Endothelial cell of umbilical vein (primary cell): ENCODE measurements at regions not wholly inside any gene's neighbourhood (a gene's known extent, or its start where the extent isn't known, plus 50 kb on each side); places are given as distances from the start of the nearest gene placed in this dataset.

Experiments
- BruUV-seq: library from RNA; stranded (reverse); fragments of 400-500 nt; replicated peaks from 2 replicates; lab custom pipeline; 2021; lab: Mats Ljungman, UMichigan
- CTCF ChIA-PET: fragments of 300-600, 350-600 bp; sonication (Branson Sonifier 250); formaldehyde crosslinking; loops from one replicate; lab custom pipeline; 2021; ENCODE audit warnings: antibody characterized with exemption, inconsistent platforms; lab: Charles Lee
- POLR2A ChIA-PET: fragments of 300-600, 350-600 bp; sonication (Branson Sonifier 250); formaldehyde crosslinking; loops from one replicate; lab custom pipeline; 2021; ENCODE audit warnings: antibody characterized with exemption, inconsistent platforms; lab: Charles Lee
- DNase-seq: peaks from one replicate; pipeline ENCODE4 v3.0.0-alpha.2; 2011; ENCODE audit warnings: low read depth, low spot score
- FAIRE-seq: peaks from 2 replicates; lab custom pipeline; 2011; peaks lifted over from hg19 to GRCh38; lab: Jason Lieb, UNC
- H2AFZ ChIP-seq: 2 replicates; pipeline ENCODE4 v1.6.0; 2012; ENCODE audit warnings: low read depth, low read length, control low read depth, inconsistent platforms
- H3K27ac ChIP-seq: 2 replicates; pipeline ENCODE4 v1.5.1; 2011; ENCODE audit warnings: low read depth, mild to moderate bottlenecking, control low read depth, low read length, moderate library complexity; ENCODE audit not compliant: insufficient read depth
- H3K27me3 ChIP-seq, 2 experiments: 2 replicates each; pipeline versions ENCODE4 v1.6.0 to v1.6.1; 2011; ENCODE audit warnings: low read length in 2 of 2, mixed read lengths in 1 of 2; ENCODE audit not compliant: control insufficient read depth in 2 of 2, insufficient read depth in 2 of 2
- H3K36me3 ChIP-seq, 2 experiments: 2 replicates in 1 of 2; 3 replicates in 1 of 2; pipeline ENCODE4 v1.5.1; 2011; ENCODE audit warnings: low read length in 2 of 2, mild to moderate bottlenecking in 1 of 2, moderate library complexity in 1 of 2; ENCODE audit not compliant: control insufficient read depth in 2 of 2, insufficient read depth in 2 of 2; ENCODE audit errors: extremely low read depth in 1 of 2
- H3K4me1 ChIP-seq: 3 replicates; pipeline ENCODE4 v1.5.1; 2011; ENCODE audit warnings: mild to moderate bottlenecking, low read length; ENCODE audit not compliant: control insufficient read depth, insufficient read depth; ENCODE audit errors: extremely low read depth
- H3K4me2 ChIP-seq: 2 replicates; pipeline ENCODE4 v1.6.1; 2011; ENCODE audit warnings: low read length, control low read depth, mixed read lengths; ENCODE audit not compliant: insufficient read depth
- H3K4me3 ChIP-seq, 3 experiments: fragments of 200-600 bp in 1 of 3; sonication (generic), shearing (Covaris generic) in 1 of 3; replicated peaks in 1 of 3; 2 replicates each; pipeline ENCODE4 v1.5.1; 2011 to 2016; ENCODE audit warnings: control low read depth in 3 of 3, low read length in 3 of 3, mild to moderate bottlenecking in 2 of 3, inconsistent platforms in 1 of 3, low read depth in 1 of 3, moderate library complexity in 1 of 3; ENCODE audit not compliant: insufficient read depth in 1 of 3
- H3K79me2 ChIP-seq: 2 replicates; pipeline ENCODE4 v1.6.0; 2012; ENCODE audit warnings: low read length, inconsistent platforms; ENCODE audit not compliant: control insufficient read depth, insufficient read depth
- H3K9ac ChIP-seq: replicated peaks from 2 replicates; pipeline ENCODE3; 2011; ENCODE audit warnings: low read length, control low read depth; ENCODE audit not compliant: insufficient read depth; ENCODE audit errors: extremely low read depth
- H3K9me1 ChIP-seq: replicated peaks from 3 replicates; pipeline ENCODE4 v1.6.0; 2011; ENCODE audit warnings: mild to moderate bottlenecking, low read length; ENCODE audit not compliant: control insufficient read depth, insufficient read depth; ENCODE audit errors: extremely low read depth
- H3K9me3 ChIP-seq: replicated peaks from 2 replicates; pipeline ENCODE4 v1.5.1; 2012; ENCODE audit warnings: low read length, inconsistent platforms; ENCODE audit not compliant: control insufficient read depth, insufficient read depth
- H4K20me1 ChIP-seq: replicated peaks from 2 replicates; pipeline ENCODE3; 2011; ENCODE audit warnings: mild to moderate bottlenecking, low read length; ENCODE audit not compliant: control insufficient read depth, insufficient read depth; ENCODE audit errors: extremely low read depth
- EZH2 ChIP-seq: IDR thresholded peaks from 2 replicates; pipeline ENCODE4 v1.6.1; 2012; ENCODE audit warnings: borderline replicate concordance, low read depth, mild to moderate bottlenecking, moderate library complexity, low read length, inconsistent platforms; ENCODE audit not compliant: severe bottlenecking
- FOS ChIP-seq: IDR thresholded peaks from 2 replicates; pipeline ENCODE4 v1.6.1; 2011; ENCODE audit warnings: mild to moderate bottlenecking, low read length, moderate library complexity, borderline replicate concordance; ENCODE audit not compliant: insufficient read depth
- GATA2 ChIP-seq: IDR thresholded peaks from 2 replicates; pipeline ENCODE4 v1.7.0; 2011; ENCODE audit warnings: low read depth, mild to moderate bottlenecking, moderate library complexity, mixed read lengths, low read length; ENCODE audit not compliant: insufficient read length, insufficient read depth
- JUN ChIP-seq: IDR thresholded peaks from 2 replicates; pipeline ENCODE4 v1.6.1; 2011; ENCODE audit warnings: borderline replicate concordance, low read depth; ENCODE audit not compliant: insufficient read length, insufficient read depth
- MYC ChIP-seq: IDR thresholded peaks from one replicate; pipeline ENCODE4 v1.6.1; 2011; ENCODE audit warnings: mild to moderate bottlenecking, low read depth, low read length
- POLR2A ChIP-seq: IDR thresholded peaks from 2 replicates; pipeline ENCODE4 v1.6.1; 2012; ENCODE audit warnings: low read depth, mild to moderate bottlenecking, control low read depth, low read length
- POLR2AphosphoS5 ChIP-seq: IDR thresholded peaks from 2 replicates; pipeline ENCODE4 v1.6.1; 2012; ENCODE audit warnings: low read depth, mild to moderate bottlenecking, control low read depth, low read length, moderate library complexity; ENCODE audit not compliant: insufficient read depth
- dilution Hi-C: fragments of 300-500 bp; cut with MboI; formaldehyde crosslinking; loops from one replicate; pipeline ENCODE4 v1.15.0; 2019; ENCODE audit warnings: low sequenced_read_pairs; ENCODE audit not compliant: extremely low pct_ligation_motif_present
- intact Hi-C: fragments of 100-400 bp; cut with micrococcal nuclease; formaldehyde crosslinking; loops from one replicate; pipeline ENCODE4 v1.10.0; 2022
- TF ChIP-seq, protein P1 (sequence below), 2 donors: IDR thresholded peaks; 1 replicate in 1 of 2; 2 replicates in 1 of 2; pipeline ENCODE4 v1.5.1; 2011; ENCODE audit warnings: low read length in 2 of 2, mild to moderate bottlenecking in 2 of 2, moderate library complexity in 2 of 2, control low read depth in 1 of 2, inconsistent platforms in 1 of 2, low read depth in 1 of 2; ENCODE audit not compliant: insufficient read depth in 1 of 2; ENCODE audit errors: extremely low read depth in 1 of 2
- TF ChIP-seq, protein P2 (sequence below): IDR thresholded peaks from 2 replicates; pipeline ENCODE4 v1.6.1; 2011; ENCODE audit not compliant: insufficient read depth, insufficient read length

DNA sequence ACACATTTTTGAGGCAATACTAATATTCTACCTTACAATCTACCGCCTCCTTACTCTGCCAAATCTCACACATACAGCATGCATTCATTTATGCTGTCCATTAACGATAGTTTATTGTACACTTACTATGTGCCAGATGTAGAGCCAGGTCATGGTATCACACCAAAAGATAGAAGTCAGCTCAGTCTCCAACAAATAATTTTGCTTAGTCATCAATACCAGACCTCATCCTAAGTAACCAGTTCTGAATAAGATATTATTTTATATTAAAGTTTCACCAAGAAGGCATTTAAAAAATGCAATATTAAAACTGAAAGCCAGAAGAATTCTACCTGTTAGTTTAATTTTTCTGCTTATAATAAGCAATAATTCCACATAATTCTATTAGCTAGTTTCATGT lies 60.6 kb upstream of the TTC29 start:
- Histone ChIP-seq H3K9me3 (no peaks in the 10 kb centered on the region), H2AFZ (no peak overlapping the region), H3K4me1 (no peaks in the 10 kb centered on the region), H4K20me1 (no peaks in the 10 kb centered on the region), H3K9ac (no peak overlapping the region), H3K79me2 (no peaks in the 10 kb centered on the region), H3K27ac (no peak overlapping the region), H3K9me1 (no peaks in the 10 kb centered on the region), H3K27me3 (peaks cover 0 to 2% of the 10 kb centered on the region in 2 experiments), H3K36me3 (no peaks in the 10 kb centered on the region), H3K4me2 (no peak overlapping the region), H3K4me3 (no peak overlapping the region)
- DNase-seq (no peak), FAIRE-seq (no peak)
- ChIA-PET CTCF (interaction anchor here (0.6 to 2.4 kb wide), 6 partner anchors 9 to 1348 kb away, joined by 3 to 10 read pairs (median 6); no protein-coding TSS in a partner anchor), POLR2A (no interaction called here)
- TF ChIP-seq FOS (no peak), MYC (no peak), GATA2 (no peak), JUN (no peak), POLR2AphosphoS5 (no peak), EZH2 (no peak), POLR2A (no peak)
- TF ChIP-seq, protein P1, sequence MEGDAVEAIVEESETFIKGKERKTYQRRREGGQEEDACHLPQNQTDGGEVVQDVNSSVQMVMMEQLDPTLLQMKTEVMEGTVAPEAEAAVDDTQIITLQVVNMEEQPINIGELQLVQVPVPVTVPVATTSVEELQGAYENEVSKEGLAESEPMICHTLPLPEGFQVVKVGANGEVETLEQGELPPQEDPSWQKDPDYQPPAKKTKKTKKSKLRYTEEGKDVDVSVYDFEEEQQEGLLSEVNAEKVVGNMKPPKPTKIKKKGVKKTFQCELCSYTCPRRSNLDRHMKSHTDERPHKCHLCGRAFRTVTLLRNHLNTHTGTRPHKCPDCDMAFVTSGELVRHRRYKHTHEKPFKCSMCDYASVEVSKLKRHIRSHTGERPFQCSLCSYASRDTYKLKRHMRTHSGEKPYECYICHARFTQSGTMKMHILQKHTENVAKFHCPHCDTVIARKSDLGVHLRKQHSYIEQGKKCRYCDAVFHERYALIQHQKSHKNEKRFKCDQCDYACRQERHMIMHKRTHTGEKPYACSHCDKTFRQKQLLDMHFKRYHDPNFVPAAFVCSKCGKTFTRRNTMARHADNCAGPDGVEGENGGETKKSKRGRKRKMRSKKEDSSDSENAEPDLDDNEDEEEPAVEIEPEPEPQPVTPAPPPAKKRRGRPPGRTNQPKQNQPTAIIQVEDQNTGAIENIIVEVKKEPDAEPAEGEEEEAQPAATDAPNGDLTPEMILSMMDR (IDR thresholded peaks at IDR 0.05; ENCODE audit: extremely low read depth in 1 of 2, insufficient read depth in 1 of 2, low read depth in 1 of 2, low read length in 2 of 2), result no peak
- TF ChIP-seq, protein P2, sequence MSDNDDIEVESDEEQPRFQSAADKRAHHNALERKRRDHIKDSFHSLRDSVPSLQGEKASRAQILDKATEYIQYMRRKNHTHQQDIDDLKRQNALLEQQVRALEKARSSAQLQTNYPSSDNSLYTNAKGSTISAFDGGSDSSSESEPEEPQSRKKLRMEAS, result no peak
- dilution Hi-C loops, result no loop called here
- intact Hi-C loops, result no loop called here
- BruUV-seq, result no TSS peak
